CD4-positive, alpha-beta T cell treated with Interleukin-4 for 1 hour (primary cell): ENCODE measurements at regions not wholly inside any gene's neighbourhood (a gene's known extent, or its start where the extent isn't known, plus 50 kb on each side); places are given as distances from the start of the nearest gene placed in this dataset.
"Not testable (repeated sequence)": the region's sequence is repeated elsewhere in the genome, so short reads cannot be mapped to it uniquely, and the experiment has no call there.

Experiments
- DNase-seq, 2 donors: peaks; one replicate each; pipeline ENCODE4 v3.0.0-alpha.2; 2020 to 2022

DNA sequence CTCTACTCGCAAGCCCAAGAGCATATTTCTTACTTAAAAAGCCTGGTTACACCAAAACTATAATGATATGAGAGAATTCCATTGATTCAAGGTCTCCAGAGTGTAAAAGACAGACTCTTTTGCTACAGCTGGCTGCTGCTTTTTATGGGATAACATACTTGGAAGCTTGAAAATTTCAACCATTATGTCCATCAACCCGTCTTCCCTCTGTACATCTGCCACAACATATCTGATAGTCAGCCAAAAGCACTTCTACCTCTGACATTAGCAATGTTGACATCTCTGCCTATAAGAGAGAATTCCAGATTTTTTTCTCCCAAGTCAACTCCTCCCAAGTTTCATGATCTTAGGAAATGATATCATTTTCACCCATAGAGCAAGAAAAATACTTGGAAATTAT is 54.4 kb upstream of the IQCM start:
- no peak for DNase-seq

DNA sequence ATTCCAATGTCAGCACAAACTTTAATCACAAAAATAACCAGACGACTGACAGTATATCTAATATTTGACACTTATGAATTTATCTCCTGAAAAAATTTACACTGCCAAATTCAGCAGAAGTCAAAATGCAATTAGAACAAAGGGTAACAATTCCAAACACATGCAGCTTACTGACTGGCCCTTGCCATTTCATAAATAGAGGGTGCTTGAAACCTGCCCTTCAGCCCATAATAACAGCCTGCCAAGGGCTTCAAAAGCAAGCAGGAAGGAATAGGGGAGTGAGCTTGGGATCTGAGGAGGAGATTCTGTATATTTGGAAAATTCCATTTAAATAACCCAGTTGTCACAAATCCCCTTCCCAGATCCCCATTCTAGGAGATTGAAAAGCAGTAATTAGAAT is 66.1 kb upstream of the IQCM start:
- DNase-seq = no peak

DNA sequence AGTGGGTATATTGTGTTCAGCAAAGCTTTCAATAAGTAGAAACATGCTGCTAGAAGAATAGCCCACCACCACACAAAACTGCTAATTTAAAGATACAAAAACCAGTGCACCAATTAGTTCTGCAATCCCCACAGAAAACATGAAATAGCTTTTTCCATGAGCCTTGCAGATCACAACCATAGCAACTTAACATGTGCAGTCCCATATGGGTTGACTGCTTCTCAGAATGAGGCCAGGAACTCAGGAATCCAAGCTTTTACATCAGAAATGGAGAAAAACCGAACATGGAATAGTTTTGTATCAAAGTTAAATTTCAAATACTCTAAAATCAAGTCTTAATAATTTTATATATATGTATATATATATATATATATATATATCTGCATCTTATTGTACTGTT is 66.6 kb upstream of the IQCM start:
- DNase-seq = no peak

DNA sequence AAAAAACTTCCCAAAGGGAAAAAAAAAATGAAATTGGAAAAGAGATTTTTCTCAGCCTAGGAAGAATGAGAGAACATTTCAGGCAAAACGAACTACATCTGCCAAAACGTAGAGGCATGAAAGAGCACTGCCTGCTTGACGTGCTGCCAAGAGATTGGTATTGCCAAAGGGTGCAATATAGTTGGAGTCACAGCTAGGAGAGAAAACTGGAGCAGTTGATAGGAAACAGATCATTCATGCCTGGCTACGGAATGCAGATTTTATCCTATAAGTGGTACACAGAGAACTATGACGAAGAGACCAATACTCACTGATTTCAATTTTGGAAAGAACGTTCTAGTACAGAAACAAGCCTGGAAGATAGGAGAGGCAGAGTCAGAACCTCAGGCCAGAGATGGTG is 68.4 kb upstream of the IQCM start:
- DNase-seq = no peak

DNA sequence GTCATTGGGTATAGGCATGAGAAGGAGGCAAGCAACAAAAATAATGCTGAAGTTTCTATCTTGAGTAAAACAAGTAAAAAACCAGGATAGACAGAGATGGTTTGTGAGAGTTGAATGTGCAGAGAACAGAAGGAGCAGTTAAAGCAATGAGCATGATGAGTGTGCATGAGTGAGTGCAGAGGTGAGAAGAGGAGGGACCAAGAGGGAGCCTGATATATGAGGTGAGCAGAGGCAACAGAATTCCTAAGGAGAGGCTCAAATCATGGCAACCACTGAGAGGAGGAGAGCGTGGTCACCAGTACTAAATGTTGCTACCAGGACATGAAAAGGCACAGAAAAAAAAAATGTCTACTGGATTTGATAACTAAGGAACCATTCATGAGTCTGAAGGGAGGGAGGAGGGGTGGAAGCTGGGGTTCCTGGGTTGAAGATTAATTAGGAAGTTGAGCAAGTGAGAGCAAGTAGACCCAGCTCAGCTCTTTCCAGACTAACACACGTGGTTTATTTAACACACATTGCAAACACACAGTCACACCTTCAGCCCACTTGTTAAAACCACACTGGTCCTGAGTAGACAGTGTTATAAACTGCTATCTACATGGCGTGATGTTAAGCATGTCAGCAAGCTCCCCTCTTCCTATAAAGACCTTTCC is 69.0 kb upstream of the IQCM start:
- no peak for DNase-seq

DNA sequence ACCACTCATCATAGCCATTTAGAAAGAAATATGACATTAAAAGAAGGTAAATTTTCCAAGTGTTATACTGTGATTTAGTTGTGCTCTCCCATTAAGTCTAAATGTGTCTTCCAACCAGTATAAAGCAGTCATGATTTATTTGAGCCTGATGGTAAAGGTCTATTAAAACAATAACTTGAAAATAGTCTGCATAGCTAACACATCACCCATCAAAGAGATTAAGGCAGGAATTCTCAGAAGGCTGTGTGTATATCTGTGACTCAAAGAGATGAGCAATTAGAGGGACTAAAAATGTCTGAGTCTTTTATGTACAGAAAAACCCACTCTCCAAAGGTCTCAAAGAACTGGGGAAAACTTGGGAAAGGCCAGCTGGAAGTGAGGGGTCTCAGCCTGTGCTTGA is 70.3 kb upstream of the IQCM start:
- no peak for DNase-seq

DNA sequence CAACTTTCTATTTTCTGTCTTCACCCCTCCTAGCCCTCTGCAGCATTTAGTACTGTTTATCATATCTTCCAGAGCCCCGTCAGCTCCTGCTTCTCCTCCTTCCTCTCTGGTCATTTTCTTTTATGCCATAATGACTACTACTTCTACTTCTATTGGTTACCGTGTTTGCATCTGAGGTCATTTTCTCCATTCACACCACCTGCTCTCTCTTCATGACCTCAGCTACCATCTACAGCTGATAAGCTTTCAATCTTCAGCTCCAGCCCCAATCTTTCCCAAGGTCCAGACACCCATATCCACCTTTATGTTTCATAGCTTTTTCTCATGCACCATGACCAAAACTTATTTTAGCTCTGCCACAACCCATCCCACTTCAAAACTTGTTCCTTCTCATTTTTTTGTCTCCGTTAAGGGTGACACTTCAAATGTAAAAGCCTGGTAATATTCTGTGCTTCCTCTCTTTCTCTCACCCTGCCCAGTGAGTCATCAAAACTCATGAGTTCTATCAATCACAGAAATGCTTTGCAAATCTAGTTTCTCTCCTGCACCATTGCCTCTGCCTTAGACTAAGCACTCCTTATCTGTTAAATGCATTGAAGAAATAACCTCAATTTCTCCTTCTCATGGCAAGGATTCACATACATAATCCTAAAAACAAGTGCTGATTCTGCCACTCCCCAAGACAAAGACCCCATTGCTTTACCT is 71.3 kb upstream of the IQCM start:
- no peak for DNase-seq

DNA sequence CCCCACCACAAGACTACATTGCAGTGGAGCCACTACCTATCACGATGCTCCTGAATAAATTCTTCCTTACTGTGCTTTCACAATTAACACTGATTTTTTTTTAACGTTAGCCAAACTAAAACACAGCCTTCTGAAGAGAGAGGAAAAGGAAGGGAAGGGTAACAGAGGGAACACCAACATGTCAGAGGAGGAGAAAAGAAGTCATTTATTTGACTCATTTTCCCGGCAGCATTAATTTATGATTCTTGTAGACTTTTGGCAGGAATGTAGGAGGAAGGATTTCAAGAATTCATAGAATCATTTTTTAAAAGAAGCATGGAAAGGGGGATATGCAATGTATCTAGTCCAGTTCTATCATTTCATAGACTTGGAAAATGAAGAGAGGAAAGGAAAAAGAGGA is 74.3 kb upstream of the IQCM start:
- no peak for DNase-seq

DNA sequence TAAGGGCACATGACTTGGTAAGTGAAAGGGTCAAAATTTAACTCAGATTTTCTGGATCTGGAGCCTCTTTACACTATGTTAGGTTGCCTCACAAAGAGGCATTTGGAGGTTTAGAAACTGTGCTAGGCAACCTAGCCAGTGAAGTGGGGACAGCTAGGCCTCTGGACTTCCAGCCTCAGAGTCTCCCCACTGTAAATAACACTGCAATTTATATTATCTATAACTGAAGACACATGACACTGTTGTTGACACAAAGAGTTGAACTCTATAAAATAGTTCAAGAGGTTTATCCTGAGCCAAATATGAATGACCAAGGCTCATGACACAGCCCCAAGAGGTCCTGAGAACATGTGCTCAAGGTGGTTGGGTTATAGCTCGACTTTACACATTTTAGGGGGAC is 74.9 kb upstream of the IQCM start:
- DNase-seq = no peak

DNA sequence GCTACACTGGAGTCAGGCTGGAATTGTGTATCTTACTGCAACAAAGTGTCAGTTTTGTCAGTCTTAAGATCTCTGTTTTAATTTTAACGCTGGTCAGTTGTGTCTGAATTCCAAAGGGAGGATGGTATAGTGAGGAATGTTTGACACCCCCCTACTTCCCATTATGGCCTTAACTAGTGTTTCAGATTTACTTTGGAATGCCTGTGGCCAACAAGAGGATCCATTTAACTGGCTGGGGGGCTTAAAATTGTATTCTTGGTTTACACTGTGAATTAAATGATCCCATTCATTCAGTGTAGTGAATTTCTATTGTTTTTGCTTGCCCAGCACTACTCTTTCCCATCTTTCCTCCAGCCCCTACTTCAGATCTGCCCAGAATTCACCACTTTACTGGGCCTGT is 75.8 kb upstream of the IQCM start:
- no peak for DNase-seq

DNA sequence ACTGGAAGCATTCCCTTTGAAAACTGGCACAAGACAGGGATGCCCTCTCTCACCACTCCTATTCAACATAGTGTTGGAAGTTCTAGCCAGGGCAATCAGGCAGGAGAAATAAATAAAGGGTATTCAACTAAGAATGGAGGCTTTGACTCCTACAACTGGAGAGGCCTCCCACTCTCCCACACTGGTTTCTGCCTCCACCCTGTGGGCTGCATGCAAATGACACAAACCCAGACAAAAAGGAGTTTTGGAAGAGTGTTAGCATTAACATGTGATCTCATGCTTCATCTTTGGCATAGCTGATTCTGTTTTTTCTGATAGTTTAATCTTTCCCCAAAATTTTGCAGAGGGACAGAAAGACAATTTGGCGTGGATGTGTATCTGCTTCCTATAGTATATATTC is 80.8 kb upstream of the IQCM start:
- DNase-seq = no peak

DNA sequence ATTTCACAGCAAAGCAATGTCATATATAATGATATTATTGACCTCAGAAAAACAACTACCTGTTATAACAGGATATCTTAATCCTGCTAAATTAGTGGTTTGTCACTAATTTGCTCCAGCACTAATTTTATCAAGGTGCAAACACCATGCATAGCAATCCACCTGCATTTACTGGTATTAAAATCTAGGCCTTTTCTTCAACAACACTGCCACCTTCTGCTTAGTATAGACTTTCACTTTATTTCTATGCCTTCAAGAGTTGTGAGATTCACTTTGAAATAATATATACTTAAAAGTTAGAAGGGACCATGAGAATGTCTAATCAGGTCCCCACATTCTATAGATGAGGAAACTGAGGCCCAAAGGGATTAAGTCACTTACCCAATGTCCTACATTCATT is 82.1 kb upstream of the IQCM start:
- no peak for DNase-seq

DNA sequence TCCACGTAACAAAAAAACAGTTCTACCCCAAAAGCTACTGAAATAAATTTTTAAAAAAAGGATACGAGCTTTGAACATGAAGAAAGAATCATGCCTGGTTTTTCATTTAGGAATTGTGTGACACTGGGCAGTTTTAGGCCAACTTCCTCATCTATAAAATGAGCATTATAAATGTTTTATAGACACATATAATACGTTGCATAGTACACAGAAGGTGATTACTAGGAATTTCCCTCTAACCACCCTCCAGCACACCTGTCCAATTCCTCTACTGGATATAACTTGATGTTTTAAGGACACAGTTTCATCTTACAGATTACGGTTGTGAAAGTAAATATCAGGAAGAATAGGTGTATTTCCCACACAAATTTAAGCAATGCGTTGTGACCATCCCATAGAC is 85.5 kb upstream of the IQCM start:
- no peak for DNase-seq

DNA sequence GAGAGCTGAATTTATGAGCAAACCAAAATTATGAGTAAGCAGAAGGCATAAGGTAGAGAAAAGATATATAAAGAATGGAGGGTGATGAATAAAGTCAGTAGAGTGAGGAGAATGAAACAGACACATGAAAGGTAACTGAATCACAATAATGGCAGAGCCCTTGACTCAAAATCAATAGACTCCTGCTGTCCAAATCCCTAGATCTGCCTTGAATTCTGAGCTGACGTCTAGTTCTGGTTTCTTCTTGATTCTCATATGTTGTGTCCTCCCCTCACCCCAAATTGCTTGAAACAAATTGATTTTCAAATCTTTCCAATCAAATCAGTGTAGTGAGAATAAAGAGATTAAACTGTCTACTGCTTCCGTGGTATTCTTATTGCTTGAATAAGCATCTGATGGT is 86.6 kb upstream of the IQCM start:
- no peak for DNase-seq

DNA sequence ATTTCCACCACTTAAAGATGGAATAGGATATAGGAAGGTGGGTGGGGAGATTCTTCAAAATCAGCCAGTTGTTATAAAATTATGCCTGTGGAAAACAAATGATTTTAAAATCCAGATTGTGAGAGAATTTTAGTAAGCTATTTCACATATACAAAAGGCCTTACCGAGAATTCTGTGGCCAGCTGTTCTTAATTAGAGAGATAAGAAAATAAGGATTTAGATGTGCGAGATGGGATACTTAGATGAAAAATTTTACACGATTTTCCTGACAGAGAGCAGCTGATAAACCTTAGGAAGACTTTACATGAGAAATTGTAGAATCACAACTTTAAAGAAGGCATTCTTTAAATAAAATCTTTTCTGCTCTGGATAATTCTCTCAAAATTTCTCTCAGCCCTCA is 94.5 kb upstream of the IQCM start:
- DNase-seq = no peak

DNA sequence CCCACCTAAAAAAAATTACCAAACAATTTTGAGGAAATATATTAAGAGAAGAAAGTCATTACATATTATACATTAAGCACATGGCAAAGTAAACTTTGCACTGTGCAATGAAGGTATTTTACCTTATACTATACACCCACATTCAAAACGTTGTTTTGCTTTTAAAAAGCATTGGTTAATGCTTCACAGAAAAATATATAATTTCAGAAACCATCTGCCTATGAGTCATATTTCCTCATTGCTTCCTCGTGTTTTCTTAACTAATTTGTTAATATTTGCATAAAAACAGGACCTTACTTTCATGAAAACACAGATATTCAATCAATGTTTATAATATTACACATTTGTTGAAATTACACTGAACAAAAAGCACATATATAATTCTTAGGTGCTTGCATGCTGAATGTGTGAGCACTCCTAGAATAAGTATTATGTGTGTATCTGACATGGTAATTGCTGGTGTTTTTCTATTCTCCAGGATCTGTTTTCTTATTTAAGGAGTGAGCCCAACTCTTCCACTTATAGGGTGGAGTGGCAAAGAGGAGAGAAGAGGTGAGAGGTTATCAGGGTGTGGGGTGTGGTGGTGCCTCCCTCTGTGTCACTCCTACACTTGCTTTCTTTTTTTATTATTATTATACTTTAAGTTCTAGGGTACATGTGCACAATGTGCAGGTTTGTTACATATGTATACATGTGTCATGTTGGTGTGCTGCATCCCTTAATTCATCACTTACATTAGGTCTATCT is 95.1 kb upstream of the IQCM start:
- no peak for DNase-seq

DNA sequence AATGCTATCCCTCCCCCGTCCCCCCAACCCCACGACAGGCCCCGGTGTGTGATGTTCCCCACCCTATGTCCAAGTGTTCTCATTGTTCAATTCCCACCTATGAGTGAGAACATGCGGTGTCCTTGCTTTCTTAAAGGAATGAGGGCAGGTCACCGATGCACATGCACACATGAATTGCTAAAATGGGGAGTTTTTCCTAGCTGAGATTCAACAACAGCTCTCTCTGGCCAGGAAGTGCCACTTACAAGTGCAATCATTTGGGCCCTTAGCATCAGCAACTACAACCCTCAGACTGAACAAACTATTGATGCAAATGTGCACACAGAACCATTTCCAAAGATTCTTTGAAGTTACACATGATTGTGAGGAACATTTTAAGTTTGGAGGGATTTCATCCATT is 95.7 kb upstream of the IQCM start:
- DNase-seq = no peak

DNA sequence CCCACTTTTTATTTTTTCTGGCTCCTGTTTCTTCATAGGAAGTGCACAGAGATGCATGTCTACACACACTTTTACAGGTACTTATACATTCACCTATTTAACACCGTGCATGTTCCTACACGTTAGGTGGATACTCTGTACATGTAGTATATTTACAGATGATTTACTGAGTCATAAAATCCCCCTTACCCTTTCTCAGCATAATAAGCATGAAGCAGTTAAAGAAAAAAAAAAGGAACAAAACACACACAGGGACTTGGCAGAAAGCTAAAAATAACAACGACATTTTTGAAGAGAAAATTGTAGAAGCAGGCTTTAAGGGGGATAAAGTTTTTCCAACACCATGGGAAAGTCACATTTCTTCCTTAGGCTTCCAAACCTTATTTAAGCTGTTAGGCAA is 96.4 kb upstream of the IQCM start:
- no peak for DNase-seq

DNA sequence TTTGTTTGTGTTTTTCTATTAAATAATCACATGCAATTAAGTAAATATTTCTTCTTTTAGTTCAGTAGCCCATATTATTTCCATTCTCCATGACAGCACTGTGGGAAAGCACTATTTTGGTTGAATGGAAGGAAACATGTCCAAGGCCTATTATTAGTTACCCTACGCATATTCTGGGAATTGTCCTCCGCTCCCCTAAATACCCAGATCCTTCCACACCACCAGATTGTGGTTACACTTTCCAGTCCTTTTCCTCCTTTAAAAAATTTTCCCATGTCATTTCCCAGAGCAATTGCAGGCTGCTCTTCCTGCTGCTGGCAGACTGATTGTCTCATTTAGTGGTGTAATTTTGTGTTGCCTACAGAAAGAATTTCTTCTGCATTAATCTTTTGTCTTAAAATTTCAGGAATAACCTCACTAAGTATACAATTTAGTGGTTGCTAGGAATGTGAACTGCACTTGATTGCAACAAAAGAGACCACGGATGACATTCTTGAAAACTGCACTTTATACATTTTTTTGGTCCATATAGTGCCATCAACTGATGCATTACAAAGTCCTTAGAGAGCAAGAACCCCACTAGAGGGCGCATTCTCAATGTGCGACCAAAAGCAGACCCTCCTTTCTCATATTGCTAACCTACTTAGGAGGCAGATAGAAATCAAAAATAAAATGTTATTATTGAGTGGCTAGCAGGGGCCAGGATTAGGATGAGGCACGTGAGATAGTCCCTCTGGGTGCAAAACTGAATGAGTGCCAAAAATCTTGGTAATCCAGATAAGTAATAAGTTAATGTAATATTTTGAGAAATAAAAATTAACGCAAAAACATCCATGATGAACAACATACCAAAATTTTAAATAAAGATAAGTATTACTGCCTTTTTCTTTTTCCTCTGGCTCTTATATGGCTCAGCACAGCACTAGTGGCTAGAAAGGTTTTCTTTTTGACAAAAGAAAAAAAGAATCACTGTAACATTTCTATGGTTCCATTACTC is 98.8 kb upstream of the IQCM start:
- peak in 1 of 2 donors; percentile 3 for DNase-seq

DNA sequence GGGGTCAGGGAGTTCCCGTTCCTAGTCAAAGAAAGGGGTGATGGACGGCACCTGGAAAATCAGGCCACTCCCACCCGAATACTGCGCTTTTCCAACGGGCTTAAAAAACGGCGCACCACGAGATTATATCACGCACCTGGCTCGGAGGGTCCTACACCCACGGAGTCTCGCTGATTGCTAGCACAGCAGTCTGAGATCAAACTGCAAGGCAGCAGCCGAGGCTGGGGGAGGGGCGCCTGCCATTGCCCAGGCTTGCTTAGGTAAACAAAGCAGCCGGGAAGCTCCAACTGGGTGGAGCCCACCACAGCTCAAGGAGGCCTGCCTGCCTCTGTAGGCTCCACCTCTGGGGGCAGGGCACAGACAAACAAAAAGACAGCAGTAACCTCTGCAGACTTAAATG is 100.1 kb upstream of the IQCM start:
- not testable (repeated sequence) for DNase-seq

DNA sequence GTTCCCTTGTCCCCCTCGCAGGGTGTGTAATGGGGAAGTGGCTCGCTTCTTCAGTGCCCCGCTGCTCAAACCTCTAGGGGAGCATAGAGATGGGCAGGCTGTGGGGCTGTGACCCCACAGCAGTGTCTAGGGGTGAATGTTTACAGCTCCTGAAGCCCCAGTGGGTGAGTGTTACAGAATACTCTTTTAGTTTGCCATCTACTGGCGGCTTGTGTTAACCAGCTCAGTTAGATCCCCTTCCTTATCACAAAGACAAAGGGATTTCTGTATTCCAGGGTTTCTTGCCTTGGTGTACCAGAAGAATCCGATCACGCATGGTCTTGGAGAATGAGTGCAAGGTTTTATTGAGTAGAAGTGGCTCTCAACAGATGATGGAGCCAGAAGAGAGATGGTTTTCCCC is 108.1 kb upstream of the IQCM start:
- no peak for DNase-seq

DNA sequence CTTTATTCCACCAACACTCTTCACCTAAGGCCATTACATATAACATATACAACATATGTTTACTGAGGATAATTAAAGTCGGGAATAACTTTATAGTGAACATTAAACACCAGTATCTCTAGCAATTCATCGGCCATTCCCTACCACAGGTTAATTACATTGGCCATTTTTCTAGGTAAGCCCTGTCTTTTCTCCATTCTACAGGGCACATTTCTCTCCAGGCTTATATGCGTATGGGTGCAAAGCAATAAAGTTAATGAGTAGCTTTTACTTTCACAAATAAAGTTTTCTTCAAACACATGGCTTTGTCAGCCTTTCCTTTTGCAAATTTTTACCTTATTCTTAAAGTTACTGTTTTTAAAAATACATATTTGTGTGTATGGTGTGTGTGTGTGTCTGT is 111.9 kb upstream of the IQCM start:
- no peak for DNase-seq

DNA sequence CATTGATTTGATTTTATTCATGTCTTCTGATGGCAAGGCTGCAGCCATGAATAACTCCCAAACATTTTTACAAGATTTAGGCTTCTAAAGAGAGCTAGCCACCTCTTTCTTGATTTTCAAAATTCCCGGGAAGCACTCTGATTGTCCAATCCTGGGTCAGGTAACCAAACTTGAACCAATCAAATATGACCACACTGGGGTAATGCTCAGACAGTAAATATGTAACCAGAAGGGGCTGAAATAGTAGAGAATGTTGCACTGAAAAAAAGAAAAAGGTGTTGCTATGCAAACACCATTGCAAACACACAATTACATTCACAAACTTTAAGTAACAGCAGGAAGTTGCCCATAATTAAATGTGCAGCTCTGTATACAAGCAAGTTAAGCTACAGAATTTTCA is 112.9 kb upstream of the IQCM start:
- DNase-seq = no peak
